ENCODE measurements at regions not wholly inside any gene's neighbourhood (a gene's known extent, or its start where the extent isn't known, plus 50 kb on each side); places are given as distances from the start of the nearest gene placed in this dataset.

GRCh38 chr6:74455786-74456185 lies 750.1 kb downstream of the COL12A1 start (continued):
- TF ChIP-seq CTCF (conservative IDR thresholded peaks at IDR 0.05; ENCODE audit: low read depth in 2 of 2) (no peak), ZNF331 (CRISPR knock-in tag; IDR thresholded peaks at IDR 0.05; ENCODE audit: low read depth) (no peak), ZNF114 (CRISPR knock-in tag; IDR thresholded peaks at IDR 0.05) (no peak), JUNB (IDR thresholded peaks at IDR 0.05; ENCODE audit: unreplicated experiment) (no peak), REST (IDR thresholded peaks at IDR 0.05; ENCODE audit: unreplicated experiment) (no peak), NANOG (IDR thresholded peaks at IDR 0.05; ENCODE audit: borderline replicate concordance) (no peak)

- Histone ChIP-seq H2AFZ (peak overlapping the region; percentile 83), H3K79me2 (replicated peaks; ENCODE audit: insufficient read depth) (no peaks in the 10 kb centered on the region), H3K36me3 (ENCODE audit: insufficient read depth) (no peaks in the 10 kb centered on the region), H3K27me3 (ENCODE audit: insufficient read depth) (no peaks in the 10 kb centered on the region), H3K4me3 (no peak overlapping the region), H3K4me2 (no peak overlapping the region), H3F3A (replicated peaks; ENCODE audit: low read depth) (no peaks in the 10 kb centered on the region), H3K9me2 (ENCODE audit: insufficient read depth) (no peaks in the 10 kb centered on the region), H3K4me1 (ENCODE audit: insufficient read depth) (no peaks in the 10 kb centered on the region), H4K20me1 (replicated peaks; ENCODE audit: insufficient read depth) (no peaks in the 10 kb centered on the region), H3K27ac (ENCODE audit: low read depth) (no peak overlapping the region)
- ATAC-seq (peak; percentile 31; the same call in 2 of the 3 replicates), DNase-seq (ENCODE audit: low spot score) (no peak)
- Mint-ChIP-seq H3K4me1 (0 out of 3 replicates have a peak, but pooled peaks cover 2% of the 10 kb centered on the region), H3K4me3 (no peak overlapping the region), H3K9me3 (no peaks in the 10 kb centered on the region), H3K27me3 (ENCODE audit: insufficient read depth, low read depth, poor library complexity) (no peaks in the 10 kb centered on the region), H3K36me3 (ENCODE audit: low read depth) (no peaks in the 10 kb centered on the region), H3K27ac (no peak overlapping the region)
- TF ChIP-seq ZNF462 (CRISPR knock-in tag; IDR thresholded peaks at IDR 0.05) (no peak), EZH2 (IDR thresholded peaks at IDR 0.05; ENCODE audit: low read depth, unreplicated experiment) (no peak), ETS1 (IDR thresholded peaks at IDR 0.05) (no peak)
These were observed 753.9 kb downstream of the COL12A1 start for GRCh38 chr6:74451953-74452352.

Measured in GM23338 (cell line).